Naive thymus-derived CD4-positive, alpha-beta T cell (primary cell): ENCODE measurements at regions not wholly inside any gene's neighbourhood (a gene's known extent, or its start where the extent isn't known, plus 50 kb on each side); places are given as distances from the start of the nearest gene placed in this dataset.
A peak's percentile ranks its signal among the peaks of the same experiment; 100 is the strongest.

Experiments used
- ATAC-seq: fragments of 150-1000 bp; cut with Tn5 transposase; 2 replicates; pipeline ENCODE4 v1.10.0; 2021; ENCODE audit warnings: mild to moderate bottlenecking, moderate library complexity
- CTCF ChIA-PET: fragments of 350-600 bp; sonication (Branson Sonifier 250); formaldehyde crosslinking; loops from one replicate; lab custom pipeline; 2021; ENCODE audit warnings: antibody characterized with exemption; lab: Charles Lee
- POLR2A ChIA-PET: fragments of 350-600 bp; sonication (Branson Sonifier 250); formaldehyde crosslinking; loops from one replicate; lab custom pipeline; 2021; ENCODE audit warnings: antibody characterized with exemption, inconsistent platforms; lab: Charles Lee
- DNase-seq, 9 donors: peaks; one replicate each; pipeline versions ENCODE4 v3.0.0 to v3.0.0-alpha.2; 2020 to 2022; ENCODE audit warnings: mixed read lengths in 1 of 9
- H3K27ac ChIP-seq: one replicate; pipeline ENCODE4 v1.7.0; 2013; ENCODE audit warnings: mild to moderate bottlenecking, low read depth, low read length, moderate library complexity
- H3K27me3 ChIP-seq, 2 donors: one replicate each; pipeline ENCODE4 v1.7.0; 2013; ENCODE audit warnings: low read length in 2 of 2, mild to moderate bottlenecking in 2 of 2, moderate library complexity in 2 of 2; ENCODE audit not compliant: control insufficient read depth in 2 of 2, insufficient read depth in 2 of 2
- H3K36me3 ChIP-seq, 3 experiments: 1 replicate in 2 of 3; 2 replicates in 1 of 3; pipeline ENCODE4 v1.7.0; 2013; ENCODE audit warnings: low read length in 3 of 3, mild to moderate bottlenecking in 3 of 3, moderate library complexity in 1 of 3; ENCODE audit not compliant: insufficient read depth in 3 of 3, control insufficient read depth in 2 of 3
- H3K4me1 ChIP-seq, 2 donors: one replicate each; pipeline ENCODE4 v1.7.0; 2013; ENCODE audit warnings: low read length in 2 of 2, mild to moderate bottlenecking in 2 of 2, moderate library complexity in 1 of 2; ENCODE audit not compliant: control insufficient read depth in 2 of 2, insufficient read depth in 2 of 2
- H3K4me3 ChIP-seq: 2 replicates; pipeline ENCODE4 v1.7.0; 2013; ENCODE audit warnings: mild to moderate bottlenecking, low read length
- H3K9me3 ChIP-seq, 3 experiments: 1 replicate in 2 of 3; 2 replicates in 1 of 3; pipeline ENCODE4 v1.7.0; 2013; ENCODE audit warnings: low read length in 3 of 3; ENCODE audit not compliant: control insufficient read depth in 2 of 3
- H3K27ac Mint-ChIP-seq, 9 donors: one replicate each; pipeline ENCODE4 v1.8.0; 2020 to 2022; ENCODE audit warnings: mixed read lengths in 9 of 9, mild to moderate bottlenecking in 8 of 9, moderate library complexity in 5 of 9, inconsistent platforms in 2 of 9
- H3K27me3 Mint-ChIP-seq, 5 donors: one replicate each; pipeline ENCODE4 v1.8.0; 2021 to 2022; ENCODE audit warnings: mixed read lengths in 5 of 5, mild to moderate bottlenecking in 1 of 5
- H3K36me3 Mint-ChIP-seq, 5 donors: one replicate each; pipeline ENCODE4 v1.8.0; 2020 to 2022; ENCODE audit warnings: mixed read lengths in 5 of 5, mild to moderate bottlenecking in 3 of 5, inconsistent platforms in 1 of 5
- H3K4me1 Mint-ChIP-seq, 7 donors: one replicate each; pipeline ENCODE4 v1.8.0; 2020 to 2022; ENCODE audit warnings: mixed read lengths in 7 of 7, mild to moderate bottlenecking in 3 of 7, inconsistent platforms in 1 of 7
- H3K4me3 Mint-ChIP-seq, 10 donors: one replicate each; pipeline ENCODE4 v1.8.0; 2020 to 2022; ENCODE audit warnings: mild to moderate bottlenecking in 10 of 10, mixed read lengths in 10 of 10, moderate library complexity in 6 of 10, inconsistent platforms in 2 of 10
- H3K9me3 Mint-ChIP-seq, 11 donors: one replicate each; pipeline ENCODE4 v1.8.0; 2020 to 2022; ENCODE audit warnings: mixed read lengths in 11 of 11, mild to moderate bottlenecking in 4 of 11, inconsistent platforms in 1 of 11, moderate library complexity in 1 of 11
- intact Hi-C, 2 donors: fragments of 100-400 bp; cut with micrococcal nuclease; formaldehyde crosslinking; loops; one replicate each; pipeline ENCODE4 v1.15.1; 2023

DNA sequence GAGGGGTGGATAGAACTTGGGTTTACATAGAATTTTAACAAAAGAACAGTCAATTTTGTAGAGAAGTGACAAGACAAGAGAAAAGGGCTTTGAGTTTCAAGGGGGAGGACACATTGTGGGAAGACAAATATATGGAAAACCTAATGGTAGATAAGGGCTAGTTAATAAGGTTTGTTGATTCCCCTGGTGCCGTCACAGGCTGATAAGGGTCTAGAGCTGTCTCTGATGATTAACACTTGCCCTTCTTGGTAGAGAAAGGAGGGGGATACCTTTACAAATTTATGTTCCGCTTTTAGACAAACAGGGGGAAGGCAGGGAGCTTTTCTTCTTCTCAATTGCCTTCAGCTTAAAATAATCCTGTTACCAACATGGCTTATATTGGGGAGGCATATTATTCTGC lies 124.3 kb downstream of the ETS2 start:
- Mint-ChIP-seq H3K27me3 (peaks cover 0 to 16% (median 5%) of the 10 kb centered on the region in 5 donors), H3K4me1 (peaks cover 0 to 14% (median 0%) of the 10 kb centered on the region in 7 donors), H3K4me3 (no peak overlapping the region), H3K36me3 (peaks cover 0 to 3% (median 0%) of the 10 kb centered on the region in 5 donors), H3K27ac (no peak overlapping the region), H3K9me3 (peaks cover 0 to 7% (median 2%) of the 10 kb centered on the region in 11 donors)
- Histone ChIP-seq H3K4me3 (no peak overlapping the region), H3K27ac (no peak overlapping the region), H3K36me3 (no peaks in the 10 kb centered on the region), H3K9me3 (no peaks in the 10 kb centered on the region), H3K27me3 (no peaks in the 10 kb centered on the region), H3K4me1 (no peaks in the 10 kb centered on the region)
- CTCF ChIA-PET: interaction anchor here (0.5 kb wide), 1 partner anchor 218 kb away, joined by 3 read pairs; no protein-coding TSS in a partner anchor
- intact Hi-C loops: no loop called here
- no peak for ATAC-seq
- POLR2A ChIA-PET: no interaction called here
- DNase-seq: no peak

DNA sequence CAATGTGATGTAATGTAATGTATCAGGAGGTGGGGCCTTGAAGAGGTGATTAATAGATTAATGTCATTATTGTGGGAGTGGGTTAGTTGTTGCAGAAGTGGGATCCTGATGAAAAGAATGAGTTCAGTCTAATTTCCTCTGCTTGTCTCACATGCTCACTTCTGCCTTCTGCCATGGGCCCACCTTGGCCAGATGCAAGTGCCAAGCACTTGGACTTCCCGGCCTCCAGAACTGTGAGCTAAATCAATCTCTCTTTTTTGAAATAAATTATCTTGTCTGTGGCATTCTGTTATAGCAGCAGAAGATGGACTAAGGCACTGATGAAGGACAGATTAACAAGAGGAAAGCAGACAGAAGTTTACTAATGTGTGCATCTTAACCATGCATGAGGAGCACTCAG lies 123.9 kb downstream of the ETS2 start:
- H3K27ac Mint-ChIP-seq: no peak overlapping the region
- Histone ChIP-seq H3K4me1 (no peaks in the 10 kb centered on the region), H3K36me3 (no peaks in the 10 kb centered on the region), H3K27me3 (no peaks in the 10 kb centered on the region), H3K9me3 (no peaks in the 10 kb centered on the region), H3K4me3 (no peak overlapping the region), H3K27ac (no peak overlapping the region)
- H3K9me3 Mint-ChIP-seq: peaks cover 0 to 7% (median 2%) of the 10 kb centered on the region in 11 donors
- H3K4me3 Mint-ChIP-seq: no peak overlapping the region
- H3K4me1 Mint-ChIP-seq: peaks cover 0 to 14% (median 0%) of the 10 kb centered on the region in 7 donors
- CTCF ChIA-PET: interaction anchor here (0.5 kb wide), 1 partner anchor 219 kb away, joined by 3 read pairs; no protein-coding TSS in a partner anchor
- intact Hi-C loops: no loop called here
- ATAC-seq: no peak
- peaks cover 0 to 20% (median 8%) of the 10 kb centered on the region in 5 donors for H3K27me3 Mint-ChIP-seq
- no peak for DNase-seq
- peaks cover 0 to 3% (median 0%) of the 10 kb centered on the region in 5 donors for H3K36me3 Mint-ChIP-seq
- POLR2A ChIA-PET: no interaction called here

DNA sequence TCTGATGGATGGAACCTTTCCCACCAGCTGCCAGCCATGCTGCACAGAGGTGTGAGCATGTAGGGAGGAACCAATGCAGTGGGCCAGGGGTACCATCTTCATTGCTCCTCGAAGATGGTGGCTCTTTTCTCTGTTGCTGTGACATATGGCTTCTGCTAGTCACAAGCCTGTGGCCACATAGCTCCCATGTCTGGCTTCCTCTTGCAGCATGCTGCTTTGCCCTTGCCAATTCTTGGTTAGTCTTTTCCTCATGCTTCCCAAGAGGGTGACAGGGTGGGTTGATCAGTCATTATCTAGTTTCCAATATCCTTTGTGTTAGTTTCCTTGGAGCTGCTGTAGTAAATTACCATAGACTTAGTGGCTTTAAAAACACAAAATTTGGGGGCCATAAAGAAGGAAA lies 123.4 kb downstream of the ETS2 start:
- ATAC-seq (no peak), DNase-seq (no peak)
- no peaks in the 10 kb centered on the region for H3K27me3 ChIP-seq
- H3K9me3 ChIP-seq: no peaks in the 10 kb centered on the region
- Mint-ChIP-seq H3K4me3 (no peak overlapping the region), H3K9me3 (peaks cover 0 to 7% (median 2%) of the 10 kb centered on the region in 11 donors), H3K36me3 (peaks cover 0 to 3% (median 0%) of the 10 kb centered on the region in 5 donors), H3K4me1 (peaks cover 0 to 14% (median 0%) of the 10 kb centered on the region in 7 donors), H3K27ac (no peak overlapping the region), H3K27me3 (peaks cover 0 to 21% (median 8%) of the 10 kb centered on the region in 5 donors)
- no peaks in the 10 kb centered on the region for H3K4me1 ChIP-seq
- H3K27ac ChIP-seq: no peak overlapping the region
- no peaks in the 10 kb centered on the region for H3K36me3 ChIP-seq
- ChIA-PET CTCF (no interaction called here), POLR2A (no interaction called here)
- intact Hi-C loops: no loop called here
- H3K4me3 ChIP-seq: no peak overlapping the region

DNA sequence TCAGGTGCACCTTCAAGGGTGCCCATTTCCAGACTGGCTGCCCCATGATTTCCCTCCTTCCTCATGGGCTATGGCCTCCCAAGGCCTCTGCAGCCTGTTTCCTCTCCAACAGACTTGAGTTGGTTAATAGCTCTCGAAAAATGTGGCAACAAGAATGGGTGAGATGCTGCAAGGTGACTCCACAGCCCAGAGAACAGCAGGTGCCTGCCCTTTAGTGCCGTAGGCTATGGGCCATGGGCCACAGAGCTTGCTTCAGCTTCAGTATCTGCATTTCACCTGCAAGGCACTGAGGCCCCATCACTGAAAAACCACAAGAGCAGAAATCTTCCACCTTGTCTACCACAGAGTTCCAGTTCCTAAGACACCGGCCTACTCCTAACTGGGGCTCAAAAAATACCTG lies 122.0 kb downstream of the ETS2 start:
- ChIA-PET POLR2A (no interaction called here), CTCF (interaction anchor here (0.7 kb wide), 1 partner anchor 409 kb away, joined by 3 read pairs; no protein-coding TSS in a partner anchor)
- Mint-ChIP-seq H3K27ac (no peak overlapping the region), H3K27me3 (peaks cover 0 to 24% (median 13%) of the 10 kb centered on the region in 5 donors), H3K4me3 (no peak overlapping the region), H3K9me3 (peaks cover 0 to 9% (median 3%) of the 10 kb centered on the region in 11 donors), H3K4me1 (peaks cover 0 to 14% (median 0%) of the 10 kb centered on the region in 7 donors), H3K36me3 (peaks cover 0 to 3% (median 0%) of the 10 kb centered on the region in 5 donors)
- H3K4me3 ChIP-seq: no peak overlapping the region
- no peaks in the 10 kb centered on the region for H3K27me3 ChIP-seq
- DNase-seq (no peak), ATAC-seq (no peak)
- H3K36me3 ChIP-seq: no peaks in the 10 kb centered on the region
- intact Hi-C loops: no loop called here
- no peaks in the 10 kb centered on the region for H3K9me3 ChIP-seq
- no peak overlapping the region for H3K27ac ChIP-seq
- H3K4me1 ChIP-seq: no peaks in the 10 kb centered on the region

DNA sequence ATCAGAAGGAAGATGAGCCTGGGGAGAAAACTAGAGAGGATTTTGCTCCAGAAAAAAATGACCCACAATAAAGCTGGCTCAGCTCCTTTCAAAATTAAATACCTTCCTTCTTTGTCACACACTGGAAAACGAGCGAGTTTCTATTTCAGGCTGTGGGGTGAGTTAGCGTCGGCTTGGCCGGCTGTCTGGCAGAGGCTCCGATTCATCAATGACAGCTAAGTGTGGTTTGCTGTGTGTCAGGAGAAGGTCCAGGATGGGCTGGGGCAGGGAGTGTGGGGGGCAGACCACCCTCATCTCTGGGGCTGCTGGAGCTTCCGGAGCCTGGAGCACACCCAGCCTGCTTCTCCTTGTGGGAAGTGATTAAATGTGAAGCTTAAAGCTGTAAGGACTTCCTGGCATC lies 120.2 kb downstream of the ETS2 start:
- Histone ChIP-seq H3K36me3 (no peaks in the 10 kb centered on the region), H3K9me3 (no peaks in the 10 kb centered on the region), H3K27ac (no peak overlapping the region), H3K4me1 (no peaks in the 10 kb centered on the region), H3K4me3 (no peak overlapping the region), H3K27me3 (no peaks in the 10 kb centered on the region)
- ChIA-PET CTCF (no interaction called here), POLR2A (no interaction called here)
- no peak for DNase-seq
- Mint-ChIP-seq H3K9me3 (peaks cover 0 to 16% (median 4%) of the 10 kb centered on the region in 11 donors), H3K4me1 (peaks cover 0 to 14% (median 0%) of the 10 kb centered on the region in 7 donors), H3K27me3 (peaks cover 0 to 35% (median 21%) of the 10 kb centered on the region in 5 donors), H3K36me3 (peaks cover 0 to 6% (median 0%) of the 10 kb centered on the region in 5 donors), H3K27ac (peak overlapping the region in 1 of 9 donors; percentile 15), H3K4me3 (peak overlapping the region in 2 of 10 donors; percentile 3 to 63)
- intact Hi-C loops: no loop called here
- peak; percentile 16 for ATAC-seq

DNA sequence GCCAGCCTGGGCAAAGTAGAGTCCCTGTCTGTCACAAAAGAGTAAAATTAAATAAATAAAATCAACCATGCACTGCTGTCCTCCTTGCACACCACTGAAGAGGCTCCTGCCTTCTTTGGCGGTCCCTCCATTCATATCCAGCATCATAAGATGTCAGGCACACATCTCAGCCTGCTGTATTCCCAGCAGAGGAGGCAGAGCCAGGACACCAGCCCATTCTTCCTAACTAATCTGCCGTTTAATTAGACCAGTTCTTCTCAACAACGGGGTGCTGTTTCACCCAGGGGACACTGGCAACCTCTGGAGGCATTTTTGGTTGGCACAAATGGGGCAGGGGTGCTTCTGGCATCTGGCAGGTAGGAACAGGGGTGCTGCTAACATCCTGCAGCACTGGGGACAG lies 119.7 kb downstream of the ETS2 start:
- H3K9me3 Mint-ChIP-seq: peaks cover 0 to 16% (median 4%) of the 10 kb centered on the region in 11 donors
- CTCF ChIA-PET: no interaction called here

DNA sequence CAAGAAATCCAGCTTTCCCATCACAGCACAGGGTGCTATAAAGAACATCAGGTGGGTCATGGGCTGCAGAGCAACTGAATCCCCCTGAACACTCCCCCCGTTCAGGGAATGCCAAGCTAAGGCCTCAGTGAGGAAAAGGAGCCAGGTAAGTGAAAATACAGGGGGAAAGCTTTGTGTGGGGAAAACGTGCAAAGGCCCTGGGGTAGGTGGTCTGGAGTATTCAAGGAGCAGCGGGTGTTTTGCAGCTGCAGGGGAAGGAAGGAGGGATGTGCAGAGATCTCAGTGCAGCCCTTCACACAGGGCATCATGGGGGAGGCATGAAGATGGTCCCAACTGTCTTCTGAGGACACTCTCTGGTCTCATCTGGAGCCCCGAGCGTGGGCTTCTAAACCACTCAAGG lies 119.2 kb downstream of the ETS2 start:
- H3K4me3 ChIP-seq: no peak overlapping the region
- H3K27ac Mint-ChIP-seq: no peak overlapping the region

More for the DNA sequence above, 119.7 kb downstream of the ETS2 start:
- peaks cover 0 to 35% (median 21%) of the 10 kb centered on the region in 5 donors for H3K27me3 Mint-ChIP-seq
- H3K36me3 Mint-ChIP-seq: peaks cover 0 to 6% (median 0%) of the 10 kb centered on the region in 5 donors
- POLR2A ChIA-PET: no interaction called here
- Histone ChIP-seq H3K27me3 (no peaks in the 10 kb centered on the region), H3K27ac (no peak overlapping the region), H3K4me3 (no peak overlapping the region), H3K36me3 (no peaks in the 10 kb centered on the region), H3K9me3 (no peaks in the 10 kb centered on the region), H3K4me1 (no peaks in the 10 kb centered on the region)
- H3K4me3 Mint-ChIP-seq: peak overlapping the region in 2 of 10 donors; percentile 3 to 63
- DNase-seq (no peak), ATAC-seq (no peak)
- intact Hi-C loops: no loop called here
- H3K27ac Mint-ChIP-seq: no peak overlapping the region
- peaks cover 0 to 14% (median 0%) of the 10 kb centered on the region in 7 donors for H3K4me1 Mint-ChIP-seq

More for the DNA sequence above, 119.2 kb downstream of the ETS2 start:
- H3K27ac ChIP-seq: no peak overlapping the region
- no peaks in the 10 kb centered on the region for H3K36me3 ChIP-seq
- no peaks in the 10 kb centered on the region for H3K9me3 ChIP-seq
- H3K27me3 Mint-ChIP-seq: peaks cover under 1 to 37% (median 21%) of the 10 kb centered on the region in 5 donors
- H3K36me3 Mint-ChIP-seq: peaks cover 0 to 6% (median 0%) of the 10 kb centered on the region in 5 donors
- ChIA-PET CTCF (no interaction called here), POLR2A (no interaction called here)
- H3K4me3 Mint-ChIP-seq: no peak overlapping the region
- no peaks in the 10 kb centered on the region for H3K4me1 ChIP-seq
- no peaks in the 10 kb centered on the region for H3K27me3 ChIP-seq
- H3K4me1 Mint-ChIP-seq: peaks cover 0 to 14% (median 0%) of the 10 kb centered on the region in 7 donors
- intact Hi-C loops: no loop called here
- peaks cover 0 to 16% (median 4%) of the 10 kb centered on the region in 11 donors for H3K9me3 Mint-ChIP-seq
- no peak for ATAC-seq
- no peak for DNase-seq
